HS-27A (cell line): ENCODE measurements at regions not wholly inside any gene's neighbourhood (a gene's known extent, or its start where the extent isn't known, plus 50 kb on each side); places are given as distances from the start of the nearest gene placed in this dataset.
A peak's percentile ranks its signal among the peaks of the same experiment; 100 is the strongest.
"Not testable (repeated sequence)": the region's sequence is repeated elsewhere in the genome, so short reads cannot be mapped to it uniquely, and the experiment has no call there.

Source experiments
- DNase-seq: peaks from one replicate; pipeline ENCODE4 v3.0.0-alpha.2; 2012; ENCODE audit warnings: low read depth, missing footprints

DNA sequence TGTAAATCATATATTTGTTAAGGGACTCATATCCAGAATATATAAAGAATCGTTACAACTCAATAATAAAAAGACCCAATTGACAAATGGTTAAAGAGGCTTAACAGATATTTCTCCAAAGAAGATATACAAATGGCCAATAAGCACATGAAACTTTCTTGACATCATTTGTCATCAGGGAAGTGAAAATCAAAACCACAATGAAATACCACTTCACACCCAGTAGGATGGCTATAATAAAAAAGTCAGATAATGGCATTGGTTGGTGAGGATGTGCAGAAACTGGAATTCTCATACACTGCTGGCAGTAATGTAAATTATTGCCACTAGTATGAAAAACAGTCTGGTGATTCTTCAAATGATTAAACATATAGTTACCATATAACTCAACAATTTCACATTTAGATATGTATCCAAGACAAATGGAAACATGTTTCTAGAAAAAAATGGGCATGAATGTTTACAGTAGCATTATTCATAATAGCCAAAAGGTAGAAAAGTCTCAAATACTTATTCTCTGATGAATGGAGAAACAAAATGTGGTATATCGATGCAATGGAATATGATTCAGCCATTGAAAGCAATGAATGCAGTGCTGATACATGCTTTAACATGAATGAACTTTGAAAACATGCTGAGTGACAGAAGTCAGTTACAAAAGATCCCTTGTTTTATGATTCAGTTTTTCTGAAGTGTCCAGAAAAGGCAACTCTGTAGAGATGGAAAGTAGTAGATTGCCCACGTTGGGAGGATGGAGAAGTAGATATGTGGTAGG lies 304.6 kb upstream of the ZEB2 start:
- no peak for DNase-seq

GRCh38 chr2:144822966-144823365 lies 303.0 kb upstream of the ZEB2 start:
- no peak for DNase-seq

GRCh38 chr2:144812288-144812687 lies 292.4 kb upstream of the ZEB2 start:
- no peak for DNase-seq

DNA sequence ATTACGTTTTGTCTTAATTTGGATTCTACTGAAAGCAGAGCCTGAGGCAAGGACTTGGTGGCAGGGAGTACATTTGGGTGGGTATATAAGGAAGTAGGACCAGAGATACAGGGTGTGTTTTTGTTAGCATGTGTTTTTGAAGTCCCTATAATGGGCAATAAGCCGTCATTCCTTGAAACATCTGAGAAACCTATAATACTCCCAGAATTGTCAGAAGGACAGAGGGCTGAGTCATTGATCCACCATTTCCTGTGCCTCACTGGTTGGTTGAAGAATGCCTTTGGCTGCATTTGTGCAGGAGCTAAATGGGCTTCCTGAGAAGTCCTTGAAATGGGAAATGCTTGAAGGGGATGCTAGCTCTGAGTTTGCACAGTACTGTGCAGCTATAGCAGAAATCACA lies 281.8 kb upstream of the ZEB2 start:
- DNase-seq: peak; percentile 76

DNA sequence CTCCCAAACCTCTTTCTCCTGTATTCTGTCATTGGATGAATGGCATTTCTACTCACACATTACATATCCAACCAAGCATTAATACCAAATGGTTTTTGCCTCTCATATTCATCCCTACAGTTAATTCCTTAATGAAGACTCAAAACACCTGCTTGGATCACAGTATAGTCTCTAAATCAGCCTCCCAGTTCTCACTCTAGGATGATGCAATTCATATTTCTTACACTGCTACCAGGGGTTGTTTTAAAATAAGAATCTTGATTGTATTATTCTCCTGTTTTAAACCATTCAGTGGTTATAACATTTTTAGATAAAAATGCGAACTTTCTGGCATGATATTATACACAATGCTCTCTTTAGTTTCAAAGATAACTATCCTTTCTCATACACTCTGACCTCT lies 281.4 kb upstream of the ZEB2 start:
- no peak for DNase-seq

- no peak for DNase-seq
Observed at GRCh38 chr2:144798989-144799388, 279.1 kb upstream of the ZEB2 start.

DNA sequence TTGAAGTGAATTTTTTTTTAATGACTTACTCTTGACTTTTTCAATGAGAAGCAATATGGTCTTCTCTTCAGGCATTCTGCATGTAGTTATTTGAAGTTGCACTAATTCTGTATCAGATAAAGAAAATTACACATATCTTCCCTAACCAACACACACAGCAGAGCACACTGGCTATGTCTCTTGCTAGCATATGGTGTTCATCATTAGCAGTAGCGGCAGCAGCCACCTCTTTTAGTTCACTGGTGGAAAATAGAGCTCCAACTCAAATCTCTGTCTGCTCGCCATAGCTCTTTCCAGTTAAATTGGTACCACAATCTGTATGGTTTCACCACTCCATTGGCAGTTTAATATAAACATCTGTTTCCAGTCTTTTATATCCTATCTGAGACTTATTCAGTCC lies 278.1 kb upstream of the ZEB2 start:
- DNase-seq: no peak

DNA sequence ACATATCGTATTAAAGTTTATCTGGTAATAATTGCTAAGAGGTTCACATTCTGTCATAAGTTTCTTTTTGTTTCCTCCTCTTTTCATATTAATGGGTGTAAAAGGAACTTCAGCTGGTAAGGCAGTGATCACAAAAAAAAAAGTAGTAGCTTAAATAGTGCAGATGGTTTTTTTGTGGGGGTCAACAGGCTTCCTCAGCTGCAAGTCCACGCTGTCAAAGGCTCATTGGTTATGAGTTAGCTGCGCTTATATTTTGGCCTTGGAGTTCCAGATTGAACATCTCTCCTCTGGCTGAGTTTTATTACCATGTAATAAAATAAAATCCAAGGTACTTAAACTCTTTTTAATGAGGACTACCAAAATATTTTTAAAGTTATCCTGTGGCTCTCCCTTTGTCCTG lies 277.0 kb upstream of the ZEB2 start:
- DNase-seq: no peak

- DNase-seq: no peak
Observed at GRCh38 chr2:144796164-144796563, 276.2 kb upstream of the ZEB2 start.

DNA sequence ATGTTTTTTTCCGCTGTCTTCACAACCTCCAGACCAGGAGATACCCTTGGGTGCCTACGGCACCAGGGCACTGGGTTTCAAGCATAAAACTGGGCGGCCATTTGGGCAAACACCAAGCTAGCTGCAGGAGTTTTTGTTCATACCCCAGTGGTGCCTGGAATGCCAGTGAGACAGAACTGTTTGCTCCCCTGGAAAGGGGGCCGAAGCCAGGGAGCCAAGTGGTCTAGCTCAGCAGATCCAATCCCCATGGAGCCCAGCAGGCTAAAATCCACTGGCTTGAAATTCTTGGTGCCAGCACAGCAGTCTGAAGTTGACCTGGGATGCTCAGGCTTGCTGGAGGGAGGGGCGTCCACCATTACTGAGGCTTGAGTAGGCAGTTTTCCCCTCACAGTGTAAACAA lies 265.3 kb upstream of the ZEB2 start:
- DNase-seq: no peak

DNA sequence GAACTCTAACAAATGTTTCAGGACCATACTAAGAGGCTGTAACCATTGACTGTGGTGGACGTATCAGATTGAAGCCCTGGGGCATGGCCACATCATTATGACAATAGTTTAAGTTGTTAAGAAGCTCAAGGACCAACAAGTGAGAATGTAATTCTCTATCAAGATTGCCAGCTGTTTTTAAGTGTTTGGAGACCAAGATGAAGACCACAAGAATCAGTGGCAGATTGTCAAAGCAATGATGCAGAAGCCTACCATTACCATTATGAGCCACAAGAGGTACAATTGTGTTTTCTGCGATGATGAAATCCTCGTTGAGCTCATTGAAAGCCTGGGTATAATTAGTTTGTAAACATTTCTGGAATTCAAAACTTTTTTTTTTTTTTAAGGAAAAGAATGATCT lies 261.1 kb upstream of the ZEB2 start:
- DNase-seq: no peak

DNA sequence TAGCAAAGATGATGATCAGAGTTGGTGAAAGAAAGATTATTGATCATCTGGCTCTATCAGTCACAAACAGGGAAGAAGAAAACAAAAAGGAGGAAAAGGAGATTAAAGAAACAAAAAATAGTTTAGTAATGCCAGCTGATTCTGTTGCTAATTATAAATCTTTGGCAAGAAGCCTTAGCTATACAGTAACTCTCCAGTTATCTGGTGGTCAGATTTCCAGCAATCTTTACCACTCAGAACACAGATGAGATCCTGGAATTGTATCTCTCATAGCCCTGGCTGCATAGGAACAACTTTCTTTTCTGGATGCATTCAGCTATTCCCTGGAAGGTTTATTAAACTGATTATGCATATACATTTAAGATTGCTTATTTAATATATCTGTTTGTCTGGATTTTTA lies 256.8 kb upstream of the ZEB2 start:
- no peak for DNase-seq

GRCh38 chr2:144774809-144775208 lies 254.9 kb upstream of the ZEB2 start:
- no peak for DNase-seq

DNA sequence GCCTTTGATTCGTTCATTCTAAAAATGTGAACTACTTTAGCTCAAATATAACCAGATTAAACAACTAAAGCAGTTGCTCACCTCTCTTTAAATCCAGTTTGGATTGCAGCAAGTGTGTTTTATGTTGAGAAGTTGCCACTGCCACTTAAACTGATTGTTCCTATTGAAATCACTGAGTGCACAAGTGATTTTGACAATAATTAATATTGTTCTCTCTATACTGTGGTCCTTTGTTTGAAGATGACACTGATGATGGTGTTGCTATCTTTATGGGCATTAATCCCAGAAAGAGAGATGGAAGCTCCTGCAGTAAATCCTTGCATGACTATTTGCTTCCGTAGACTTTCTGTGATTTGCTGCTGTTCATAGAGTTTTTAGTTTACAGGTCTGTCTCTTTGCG lies 251.4 kb upstream of the ZEB2 start:
- no peak for DNase-seq

DNA sequence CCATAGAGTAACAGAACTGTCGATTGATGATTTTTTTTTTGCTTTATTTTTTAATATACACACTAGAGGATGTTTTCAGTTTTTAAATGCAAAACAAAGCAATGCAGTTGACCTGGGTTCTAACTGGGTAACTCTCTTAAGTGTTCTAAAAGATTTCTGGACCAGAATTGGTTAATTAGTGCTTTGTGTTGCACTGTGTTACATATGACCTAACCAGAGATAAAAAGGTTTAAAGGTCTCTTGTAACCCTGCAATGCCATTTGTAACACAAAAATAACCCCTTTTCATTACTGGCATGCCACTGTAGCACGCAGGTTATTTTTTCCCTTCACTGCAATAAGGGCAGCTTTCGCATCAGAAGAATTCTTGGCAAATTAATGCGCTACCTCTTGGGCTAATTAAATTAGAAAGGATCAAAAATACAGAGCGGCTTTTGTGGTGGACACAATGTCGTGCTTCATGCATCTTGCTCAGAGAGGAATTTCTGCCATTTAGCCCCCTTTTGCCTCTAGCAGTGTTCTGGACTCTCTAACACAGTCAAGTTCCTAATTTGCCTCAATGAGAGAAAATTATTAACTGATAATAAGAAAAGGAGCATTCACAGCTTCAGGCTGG lies 250.8 kb upstream of the ZEB2 start:
- DNase-seq: no peak

DNA sequence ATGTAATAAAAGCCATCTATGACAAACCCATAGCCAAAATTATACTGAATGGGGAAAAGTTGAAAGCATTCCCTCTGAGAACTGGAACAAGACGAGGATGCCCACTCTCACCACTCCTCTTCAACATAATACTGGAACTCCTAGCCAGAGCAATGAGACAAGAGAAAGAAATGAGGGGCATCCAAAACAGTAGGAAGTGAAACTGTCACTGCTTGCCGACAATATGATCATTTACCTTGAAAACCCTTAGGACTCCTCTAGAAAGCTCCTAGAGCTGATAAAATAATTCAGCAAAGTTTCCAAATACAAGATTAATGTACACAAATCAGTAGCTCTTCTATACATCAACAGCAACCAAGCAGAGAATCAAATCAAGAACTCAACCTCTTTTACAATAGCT lies 241.0 kb upstream of the ZEB2 start:
- not testable (repeated sequence) for DNase-seq

GRCh38 chr2:144759746-144760145 lies 239.8 kb upstream of the ZEB2 start:
- no peak for DNase-seq

GRCh38 chr2:144758196-144758595 lies 238.3 kb upstream of the ZEB2 start:
- not testable (repeated sequence) for DNase-seq

DNA sequence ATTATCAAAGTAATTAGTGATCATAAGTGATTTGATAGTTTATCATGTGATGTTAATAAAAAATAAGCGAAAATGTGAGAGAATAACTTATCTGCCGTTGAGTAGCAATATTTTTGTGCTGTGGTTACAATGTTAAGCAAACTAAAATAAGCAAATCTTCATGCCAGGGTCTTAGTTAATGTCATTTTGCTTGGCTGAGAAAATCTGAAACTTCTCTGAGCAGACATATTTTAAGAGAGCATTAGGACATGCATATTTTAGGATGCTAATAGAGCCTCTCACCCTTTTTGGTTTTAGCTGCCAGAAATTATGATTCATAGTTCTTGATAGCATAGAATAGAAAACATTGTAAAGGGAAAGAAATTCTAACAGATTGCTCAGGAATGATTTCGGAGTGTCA lies 233.5 kb upstream of the ZEB2 start:
- DNase-seq: no peak

- no peak for DNase-seq
Observed at GRCh38 chr2:144751142-144751905, 231.4 kb upstream of the ZEB2 start.

GRCh38 chr2:144749188-144749587 lies 229.3 kb upstream of the ZEB2 start:
- DNase-seq: no peak

- no peak for DNase-seq
Observed at GRCh38 chr2:144748443-144748842, 228.5 kb upstream of the ZEB2 start.

GRCh38 chr2:144747571-144747970 lies 227.7 kb upstream of the ZEB2 start:
- no peak for DNase-seq
